Body of pancreas (tissue), 4 donors: ENCODE measurements at regions not wholly inside any gene's neighbourhood (a gene's known extent, or its start where the extent isn't known, plus 50 kb on each side); places are given as distances from the start of the nearest gene placed in this dataset.

ENCODE experiments used
- ATAC-seq: fragments of 150-250 bp; one replicate; pipeline ENCODE4 v1.9.1; 2016
- DNase-seq, 4 donors: peaks; one replicate each; pipeline ENCODE4 v3.0.0-alpha.2; 2019
- H3K27ac ChIP-seq, 4 donors: fragments of 200-600 bp; sonication (generic); 1 replicate in 3 of 4; 2 replicates in 1 of 4; pipeline versions ENCODE4 v1.5.1 to v1.6.1; 2016 to 2019; ENCODE audit warnings: mild to moderate bottlenecking in 1 of 4, mixed read lengths in 1 of 4, moderate library complexity in 1 of 4
- H3K27me3 ChIP-seq, 2 donors: fragments of 200-600 bp; sonication (generic); one replicate each; pipeline ENCODE4 v1.6.0; 2016; ENCODE audit warnings: mild to moderate bottlenecking in 1 of 2
- H3K36me3 ChIP-seq, 2 donors: fragments of 200-600 bp; sonication (generic); replicated peaks in 1 of 2; 2 replicates each; pipeline ENCODE4 v1.5.1; 2016; ENCODE audit warnings: low read depth in 2 of 2; ENCODE audit not compliant: insufficient read depth in 1 of 2
- H3K4me1 ChIP-seq: fragments of 200-600 bp; sonication (generic); one replicate; pipeline ENCODE4 v1.6.0; 2016
- H3K4me3 ChIP-seq, 2 donors: fragments of 200-600 bp; sonication (generic); 1 replicate in 1 of 2; 2 replicates in 1 of 2; pipeline ENCODE4 v1.5.1; 2016 to 2019
- H3K9me3 ChIP-seq, 3 donors: fragments of 200-600 bp; sonication (generic); 1 replicate in 2 of 3; 2 replicates in 1 of 3; pipeline ENCODE4 v1.5.1; 2016
- CTCF ChIP-seq, 7 experiments: fragments of 450-650 bp in 4 of 7; fragments of 200-600 bp in 3 of 7; sonication (generic) in 3 of 7; IDR thresholded peaks; one replicate each; pipeline ENCODE4 v1.5.1; 2016 to 2019; ENCODE audit warnings: antibody characterized with exemption in 7 of 7
- POLR2A ChIP-seq, 3 donors: fragments of 450-650 bp; IDR thresholded peaks; one replicate each; pipeline ENCODE4 v1.6.1; 2016; ENCODE audit warnings: antibody characterized with exemption in 3 of 3, mild to moderate bottlenecking in 2 of 3
- WGBS, 2 donors: methylation state at CpG; one replicate each; pipeline ENCODE4 v1.1.5; 2017; 5-methylcytosine and 5-hydroxymethylcytosine counted together
- intact Hi-C: fragments of 100-400 bp; cut with DNase I; formaldehyde crosslinking; loops from one replicate; pipeline ENCODE4 v1.15.1; 2023

GRCh38 chr14:101048766-101049165 lies 145.2 kb upstream of the RTL1 start:
- Histone ChIP-seq H3K4me1 (no peaks in the 10 kb centered on the region), H3K9me3 (no peaks in the 10 kb centered on the region), H3K36me3 (no peaks in the 10 kb centered on the region), H3K27ac (no peak overlapping the region), H3K27me3 (no peaks in the 10 kb centered on the region), H3K4me3 (no peak overlapping the region)
- TF ChIP-seq POLR2A (IDR thresholded peaks at IDR 0.05) (no peak), CTCF (IDR thresholded peaks at IDR 0.05) (no peak)
- no peak for ATAC-seq
- 84 to 89% methylated on average over 14 of the region's 14 CpGs for WGBS, 2 donors
- DNase-seq: no peak
- intact Hi-C loops: no loop called here

GRCh38 chr14:101049511-101049910 lies 146.0 kb upstream of the RTL1 start:
- no peaks in the 10 kb centered on the region for H3K4me1 ChIP-seq
- TF ChIP-seq POLR2A (IDR thresholded peaks at IDR 0.05) (no peak), CTCF (IDR thresholded peaks at IDR 0.05) (no peak)
- 84 to 88% methylated on average over 12 of the region's 12 CpGs for WGBS, 2 donors
- H3K27me3 ChIP-seq: no peaks in the 10 kb centered on the region
- DNase-seq (no peak), ATAC-seq (no peak)
- H3K4me3 ChIP-seq: no peak overlapping the region
- H3K9me3 ChIP-seq: no peaks in the 10 kb centered on the region
- intact Hi-C loops: no loop called here
- H3K36me3 ChIP-seq: no peaks in the 10 kb centered on the region
- no peak overlapping the region for H3K27ac ChIP-seq

GRCh38 chr14:101049942-101050341 lies 146.4 kb upstream of the RTL1 start:
- no peak for ATAC-seq
- intact Hi-C loops: no loop called here
- Histone ChIP-seq H3K4me3 (no peak overlapping the region), H3K9me3 (no peaks in the 10 kb centered on the region), H3K36me3 (no peaks in the 10 kb centered on the region), H3K27ac (no peak overlapping the region), H3K4me1 (no peaks in the 10 kb centered on the region), H3K27me3 (no peaks in the 10 kb centered on the region)
- 58% methylated on average over 6 of the region's 6 CpGs; no CpG with 5 or more reads in 1 of the 2 donors for WGBS, 2 donors
- peak in 2 of 4 donors; percentile 19 to 21 for DNase-seq
- TF ChIP-seq CTCF (IDR thresholded peaks at IDR 0.05) (no peak), POLR2A (IDR thresholded peaks at IDR 0.05) (no peak)

GRCh38 chr14:101050901-101051490 lies 147.5 kb upstream of the RTL1 start:
- 80 to 91% methylated on average over 12 to 17 of the region's 17 CpGs for WGBS, 2 donors
- Histone ChIP-seq H3K27ac (no peak overlapping the region), H3K9me3 (no peaks in the 10 kb centered on the region), H3K27me3 (no peaks in the 10 kb centered on the region), H3K4me1 (no peaks in the 10 kb centered on the region), H3K4me3 (no peak overlapping the region), H3K36me3 (no peaks in the 10 kb centered on the region)
- no peak for ATAC-seq
- DNase-seq: no peak
- intact Hi-C loops: no loop called here
- TF ChIP-seq CTCF (IDR thresholded peaks at IDR 0.05): no peak
- no peak for TF ChIP-seq POLR2A (IDR thresholded peaks at IDR 0.05)

GRCh38 chr14:101054671-101055070 lies 151.1 kb upstream of the RTL1 start:
- H3K27me3 ChIP-seq: no peaks in the 10 kb centered on the region
- H3K27ac ChIP-seq: no peak overlapping the region
- H3K9me3 ChIP-seq: no peaks in the 10 kb centered on the region
- intact Hi-C loops: no loop called here
- no peak overlapping the region for H3K4me3 ChIP-seq
- TF ChIP-seq CTCF (IDR thresholded peaks at IDR 0.05) (no peak), POLR2A (IDR thresholded peaks at IDR 0.05) (no peak)
- H3K4me1 ChIP-seq: no peaks in the 10 kb centered on the region
- no peak for ATAC-seq
- no peaks in the 10 kb centered on the region for H3K36me3 ChIP-seq
- DNase-seq: no peak
- 80 to 81% methylated on average over 5 to 7 of the region's 7 CpGs for WGBS, 2 donors
